GM12892 (cell line): ENCODE measurements at regions not wholly inside any gene's neighbourhood (a gene's known extent, or its start where the extent isn't known, plus 50 kb on each side); places are given as distances from the start of the nearest gene placed in this dataset.

Source experiments
- DNase-seq: peaks from one replicate; pipeline ENCODE4 v3.0.0; 2011; ENCODE audit not compliant: insufficient read length
- FAIRE-seq: peaks from 2 replicates; lab custom pipeline; 2011; peaks lifted over from hg19 to GRCh38; lab: Jason Lieb, UNC
- POLR2A ChIP-seq: IDR thresholded peaks from 2 replicates; pipeline ENCODE4 v1.6.1; 2011; ENCODE audit warnings: low read depth, low read length, control low read depth
- POLR2AphosphoS5 ChIP-seq: IDR thresholded peaks from 2 replicates; pipeline ENCODE4 v1.6.1; 2011; ENCODE audit warnings: low read depth, low read length, control low read depth
- TAF1 ChIP-seq: IDR thresholded peaks from 2 replicates; pipeline ENCODE4 v1.6.1; 2011; ENCODE audit warnings: low read depth, mild to moderate bottlenecking, control low read depth, low read length, borderline replicate concordance

DNA sequence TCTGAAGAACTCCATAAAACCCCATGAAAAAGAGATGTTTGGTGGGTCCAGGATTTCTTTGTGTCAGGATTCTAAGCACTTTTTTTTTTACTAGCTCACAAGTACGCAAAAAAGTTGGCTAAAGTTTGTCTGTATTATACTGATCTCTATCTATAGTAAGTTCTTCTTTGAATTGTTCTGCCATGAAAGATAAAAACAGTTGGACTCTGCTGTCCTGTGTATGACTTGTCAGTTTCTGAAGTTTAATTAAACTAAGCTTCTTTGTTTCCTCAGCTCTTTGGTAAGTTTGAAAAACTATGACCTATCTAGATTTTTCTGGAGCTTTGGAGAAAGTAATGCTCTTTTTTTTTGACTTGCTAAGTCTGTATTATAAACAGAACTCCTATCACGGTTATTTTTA, 812.2 kb upstream of the LUZP2 start:
- TF ChIP-seq POLR2AphosphoS5 (no peak), POLR2A (no peak), TAF1 (no peak)
- no peak for DNase-seq
- no peak for FAIRE-seq

DNA sequence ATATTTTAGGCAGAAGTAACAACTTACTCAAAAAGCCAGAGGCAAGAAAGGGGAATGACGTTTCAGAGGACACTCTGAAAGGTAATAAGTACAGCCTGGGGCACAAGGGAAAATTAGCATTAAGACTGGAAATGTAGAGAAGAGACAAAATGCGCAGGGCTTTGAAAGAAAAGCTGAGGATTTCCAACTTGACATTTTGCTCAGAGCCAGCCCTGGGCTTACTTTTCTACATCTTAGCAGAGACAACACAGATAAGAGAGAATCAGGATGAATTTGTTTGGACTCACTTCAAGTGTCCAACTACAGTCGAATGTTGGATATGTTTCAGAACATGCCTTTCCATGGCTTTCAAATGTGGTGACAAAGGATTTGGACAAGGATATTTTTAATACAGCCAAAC, 808.9 kb upstream of the LUZP2 start:
- DNase-seq (no peak), FAIRE-seq (peak; percentile 5)
- TF ChIP-seq POLR2A (no peak), TAF1 (no peak), POLR2AphosphoS5 (no peak)

DNA sequence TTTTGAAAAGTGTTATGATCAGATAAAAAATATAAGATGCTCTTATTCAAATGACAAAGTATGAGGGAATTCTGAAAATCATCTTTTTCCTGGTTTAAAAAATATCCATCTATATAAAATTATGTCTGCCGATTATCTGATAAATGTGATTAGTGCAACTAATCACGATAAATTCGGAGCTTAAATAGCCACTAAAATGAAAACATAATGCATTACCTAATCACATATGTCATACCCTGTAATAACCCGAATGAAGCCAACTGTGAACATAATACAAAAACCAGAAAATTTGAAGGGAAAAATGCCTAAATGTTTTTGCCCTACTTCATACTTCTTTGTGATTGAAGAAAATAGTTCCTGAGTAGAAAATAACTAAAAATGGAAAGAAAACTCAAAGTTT, 808.4 kb upstream of the LUZP2 start:
- FAIRE-seq (no peak), DNase-seq (no peak)
- no peak for TF ChIP-seq POLR2AphosphoS5
- TF ChIP-seq POLR2A, result no peak

DNA sequence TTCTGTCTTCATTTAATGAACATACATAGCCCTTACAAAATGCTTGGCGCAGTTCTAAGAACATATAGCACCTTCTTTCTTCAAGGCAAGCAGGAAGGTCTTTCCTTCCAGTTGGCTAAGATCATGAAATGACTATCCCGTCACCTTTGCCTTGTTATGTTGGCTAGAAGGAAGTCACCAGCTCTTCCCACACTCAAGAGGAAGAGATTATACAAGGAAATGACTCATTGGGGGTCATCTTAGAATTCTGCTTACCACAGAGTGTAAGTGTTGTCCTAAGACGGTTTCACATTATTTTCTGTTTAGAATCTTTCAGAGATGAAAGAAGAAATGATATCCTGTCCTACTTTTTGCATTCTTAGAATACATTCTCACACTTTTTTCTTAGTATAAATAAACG, 808.0 kb upstream of the LUZP2 start:
- TF ChIP-seq POLR2A (no peak), TAF1 (no peak), POLR2AphosphoS5 (no peak)
- DNase-seq (no peak), FAIRE-seq (no peak)

DNA sequence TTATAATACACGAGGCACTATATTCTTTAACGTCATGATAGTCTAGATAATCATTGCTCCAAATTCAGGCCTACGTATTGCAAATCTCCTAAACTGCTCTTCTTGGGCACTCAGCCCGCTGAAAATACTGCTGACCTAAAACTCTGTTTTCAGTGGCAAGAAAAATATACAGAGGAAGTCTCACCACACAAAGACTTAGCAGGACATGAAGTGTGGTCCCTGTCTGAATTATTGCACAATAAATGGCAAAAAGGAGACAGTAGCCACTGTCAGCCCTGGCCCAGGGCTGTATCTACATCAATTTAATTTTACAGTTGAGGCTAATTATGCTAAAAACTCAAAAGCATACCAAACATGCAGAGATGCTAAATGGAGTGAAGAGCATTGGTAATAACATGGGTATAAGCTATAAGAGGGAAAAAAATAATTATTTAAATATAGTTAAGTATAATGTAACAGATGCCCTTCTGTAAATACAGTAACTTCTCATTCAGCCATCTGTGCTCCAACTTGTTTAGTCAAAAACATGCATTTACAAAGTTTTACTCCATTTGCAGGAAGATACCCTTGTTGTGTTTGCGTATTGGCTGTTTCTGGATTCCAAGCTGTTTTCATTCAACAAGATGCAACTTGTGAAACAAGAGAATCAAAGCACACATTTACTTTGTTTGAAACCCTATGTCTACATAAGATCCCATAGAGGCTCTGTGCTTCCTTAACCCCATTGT, 800.0 kb upstream of the LUZP2 start:
- DNase-seq (no peak), FAIRE-seq (no peak)
- TF ChIP-seq POLR2AphosphoS5, result no peak
- TF ChIP-seq POLR2A, result no peak
- no peak for TF ChIP-seq TAF1

DNA sequence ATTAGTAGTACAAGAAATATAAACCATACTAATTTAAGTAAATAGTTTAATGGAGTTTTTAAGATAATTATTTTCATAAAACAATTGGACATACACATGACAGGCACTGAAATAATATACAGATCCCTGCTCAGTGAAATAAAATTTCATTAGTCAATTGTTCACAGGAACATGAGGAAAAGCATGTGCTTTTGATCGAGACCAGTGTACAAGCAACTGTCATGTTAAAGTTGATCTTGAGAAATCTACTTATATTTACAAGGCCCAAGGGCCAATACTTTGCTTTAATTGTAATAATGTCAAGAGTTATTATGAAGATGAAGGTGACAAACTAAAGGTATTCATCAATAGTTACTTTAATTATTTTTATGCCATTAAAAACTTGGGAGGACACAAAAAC, 792.7 kb upstream of the LUZP2 start:
- FAIRE-seq (no peak), DNase-seq (no peak)
- TF ChIP-seq POLR2A, result no peak
- no peak for TF ChIP-seq POLR2AphosphoS5
- no peak for TF ChIP-seq TAF1

DNA sequence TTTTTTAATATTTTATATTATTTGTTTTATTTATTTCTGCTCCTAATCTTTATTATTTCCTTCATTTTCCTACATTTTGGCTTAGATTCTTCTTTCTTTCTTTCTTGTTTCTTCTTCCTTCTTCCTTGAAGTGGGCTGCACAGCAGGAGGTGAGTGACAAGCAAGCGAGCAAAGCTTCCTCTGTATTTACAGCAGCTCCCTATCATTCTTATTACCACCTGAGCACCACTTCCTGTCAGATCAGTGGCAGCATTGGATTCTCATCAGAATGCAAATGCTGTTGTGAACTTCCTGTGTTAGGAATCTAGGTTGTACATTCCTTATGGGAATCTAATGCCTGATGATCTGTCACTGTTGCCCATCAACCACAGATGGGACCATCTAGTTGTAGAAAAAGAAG, 784.9 kb upstream of the LUZP2 start:
- no peak for FAIRE-seq
- TF ChIP-seq TAF1 (no peak), POLR2AphosphoS5 (no peak), POLR2A (no peak)
- DNase-seq, result no peak

DNA sequence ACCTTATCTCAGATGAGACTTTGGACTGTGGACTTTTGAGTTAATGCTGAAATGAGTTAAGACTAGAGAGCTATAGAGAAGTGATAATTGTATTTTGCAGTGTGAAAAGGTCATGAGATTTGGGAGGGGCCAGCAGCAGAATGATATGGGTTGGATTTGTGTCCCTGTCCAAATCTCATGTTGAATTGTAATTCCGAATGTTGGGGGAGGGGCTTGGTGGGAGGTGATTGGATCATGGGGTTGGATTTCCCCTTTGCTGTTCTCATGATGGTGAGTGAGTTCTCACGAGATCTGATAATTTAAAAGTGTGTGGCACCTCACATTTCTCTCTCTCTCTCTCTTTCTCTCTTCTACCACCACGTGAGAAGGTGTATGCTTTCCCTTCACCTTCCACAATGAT, 777.8 kb upstream of the LUZP2 start:
- no peak for FAIRE-seq
- TF ChIP-seq TAF1 (no peak), POLR2AphosphoS5 (no peak), POLR2A (no peak)
- no peak for DNase-seq

DNA sequence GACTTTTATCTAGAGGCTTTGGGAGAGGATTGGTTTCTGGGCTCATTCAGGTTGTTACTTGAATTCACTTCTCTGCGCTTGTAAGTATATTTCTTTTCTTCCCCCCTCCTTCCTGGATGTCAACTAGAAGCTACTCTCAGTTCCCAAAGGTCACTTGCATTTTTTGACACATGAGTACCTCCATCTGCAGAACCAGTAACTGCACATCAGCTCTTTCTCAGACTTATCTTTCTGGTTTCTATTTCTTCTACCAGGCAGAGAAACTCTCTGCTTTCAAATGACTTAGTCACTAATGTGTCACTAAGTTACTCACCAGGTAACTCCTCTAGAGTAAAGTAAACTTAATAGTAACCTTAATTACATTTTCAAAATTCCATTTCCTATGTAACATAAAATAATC, 773.0 kb upstream of the LUZP2 start:
- TF ChIP-seq POLR2A (no peak), TAF1 (no peak), POLR2AphosphoS5 (no peak)
- peak; percentile 36 for FAIRE-seq
- DNase-seq, result no peak

DNA sequence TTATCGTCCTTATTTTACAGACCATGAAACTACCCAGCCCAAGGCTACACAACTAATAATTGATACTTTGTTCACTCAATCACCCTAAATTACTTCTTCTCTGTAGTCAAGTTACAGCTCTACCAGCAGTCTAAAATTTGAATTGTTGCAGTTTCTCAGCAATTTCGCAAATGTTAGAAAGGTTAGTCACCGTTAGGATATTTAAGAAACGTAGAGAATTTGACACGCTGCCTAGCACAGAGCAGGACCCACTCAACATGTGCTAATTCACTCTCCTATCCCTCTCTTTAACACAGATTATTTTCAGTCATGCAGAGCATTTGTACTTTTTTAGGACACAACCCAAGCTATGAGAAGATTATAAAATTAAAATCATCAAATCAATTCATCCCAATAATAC, 771.1 kb upstream of the LUZP2 start:
- no peak for TF ChIP-seq POLR2AphosphoS5
- TF ChIP-seq POLR2A, result no peak
- TF ChIP-seq TAF1, result no peak
- FAIRE-seq, result no peak
- no peak for DNase-seq

DNA sequence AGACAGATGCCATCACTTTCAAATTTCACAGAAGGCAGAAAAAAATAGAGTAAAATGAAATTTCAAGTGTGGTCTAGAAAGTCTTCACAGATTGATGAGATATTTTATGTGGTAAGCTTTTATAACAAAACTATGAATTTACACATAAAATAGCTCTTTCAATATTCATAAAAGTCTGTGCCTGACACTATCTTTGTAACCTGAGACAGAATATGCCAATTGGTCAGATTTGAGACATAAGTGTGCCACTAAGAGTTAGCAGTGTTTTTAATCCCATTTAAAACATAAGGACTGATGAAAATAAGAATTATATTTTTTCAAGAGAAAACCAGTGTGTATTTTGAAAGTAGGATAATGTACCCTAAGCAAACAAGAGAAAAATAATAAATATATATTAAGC, 769.5 kb upstream of the LUZP2 start:
- FAIRE-seq (no peak), DNase-seq (no peak)
- TF ChIP-seq TAF1, result no peak
- no peak for TF ChIP-seq POLR2A
- no peak for TF ChIP-seq POLR2AphosphoS5

DNA sequence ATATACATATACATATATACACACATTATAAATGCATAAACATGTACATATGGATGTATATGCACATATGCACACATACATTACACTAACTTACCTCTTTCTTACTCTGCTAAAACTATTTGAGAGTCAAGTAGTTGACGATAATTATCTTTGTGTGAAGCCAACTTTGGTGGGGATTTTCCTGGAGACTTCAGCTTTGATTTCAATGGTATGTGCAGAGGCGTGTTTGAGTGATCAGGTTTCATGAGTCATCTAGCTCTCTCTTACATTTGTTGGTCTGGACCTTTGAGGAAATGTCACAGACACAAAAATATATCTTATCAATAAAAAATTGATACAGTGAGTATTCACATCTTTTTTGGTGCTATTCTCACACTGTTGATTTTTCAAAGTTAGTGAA, 769.1 kb upstream of the LUZP2 start:
- no peak for TF ChIP-seq POLR2AphosphoS5
- TF ChIP-seq TAF1, result no peak
- no peak for TF ChIP-seq POLR2A
- FAIRE-seq (no peak), DNase-seq (no peak)
